CD4-positive, alpha-beta memory T cell (primary cell): ENCODE measurements at regions not wholly inside any gene's neighbourhood (a gene's known extent, or its start where the extent isn't known, plus 50 kb on each side); places are given as distances from the start of the nearest gene placed in this dataset.
"Not testable (repeated sequence)": the region's sequence is repeated elsewhere in the genome, so short reads cannot be mapped to it uniquely, and the experiment has no call there.

Experiments used
- CTCF ChIA-PET: fragments of 350-600 bp; sonication (Branson Sonifier 250); formaldehyde crosslinking; loops from one replicate; lab custom pipeline; 2021; ENCODE audit warnings: inconsistent platforms; ENCODE audit not compliant: partially characterized antibody; lab: Charles Lee
- POLR2A ChIA-PET: fragments of 350-600 bp; sonication (Branson Sonifier 250); formaldehyde crosslinking; loops from one replicate; lab custom pipeline; 2021; ENCODE audit not compliant: partially characterized antibody; lab: Charles Lee
- DNase-seq, 5 donors: peaks; one replicate each; pipeline versions ENCODE4 v3.0.0 to v3.0.0-alpha.2; 2020 to 2022; ENCODE audit warnings: mixed read lengths in 1 of 5
- H3K27ac ChIP-seq: one replicate; pipeline ENCODE4 v1.7.0; 2013; ENCODE audit warnings: low read depth, low read length
- H3K27me3 ChIP-seq: 2 replicates; pipeline ENCODE4 v1.7.0; 2013; ENCODE audit warnings: mild to moderate bottlenecking, low read length, moderate library complexity; ENCODE audit not compliant: insufficient read depth
- H3K36me3 ChIP-seq: 2 replicates; pipeline ENCODE4 v1.7.0; 2013; ENCODE audit warnings: mild to moderate bottlenecking, low read length, moderate library complexity; ENCODE audit not compliant: insufficient read depth
- H3K4me1 ChIP-seq: 2 replicates; pipeline ENCODE4 v1.7.0; 2013; ENCODE audit warnings: mild to moderate bottlenecking, low read length, moderate library complexity; ENCODE audit not compliant: insufficient read depth
- H3K4me3 ChIP-seq, 2 donors: one replicate each; pipeline ENCODE4 v1.7.0; 2013; ENCODE audit warnings: low read length in 2 of 2, mild to moderate bottlenecking in 1 of 2
- H3K9me3 ChIP-seq, 2 donors: one replicate each; pipeline ENCODE4 v1.7.0; 2013; ENCODE audit warnings: low read length in 2 of 2, control low read depth in 1 of 2; ENCODE audit not compliant: control insufficient read depth in 1 of 2
- H3K27ac Mint-ChIP-seq, 7 donors: one replicate each; pipeline ENCODE4 v1.8.0; 2020 to 2021; ENCODE audit warnings: mixed read lengths in 7 of 7, mild to moderate bottlenecking in 6 of 7, inconsistent platforms in 3 of 7, moderate library complexity in 3 of 7
- H3K27me3 Mint-ChIP-seq, 2 donors: one replicate each; pipeline ENCODE4 v1.8.0; 2020 to 2021; ENCODE audit warnings: mixed read lengths in 2 of 2
- H3K36me3 Mint-ChIP-seq, 2 donors: one replicate each; pipeline ENCODE4 v1.8.0; 2020 to 2021; ENCODE audit warnings: mixed read lengths in 2 of 2, inconsistent platforms in 1 of 2, mild to moderate bottlenecking in 1 of 2
- H3K4me1 Mint-ChIP-seq, 4 donors: one replicate each; pipeline ENCODE4 v1.8.0; 2020 to 2021; ENCODE audit warnings: mixed read lengths in 4 of 4, mild to moderate bottlenecking in 1 of 4
- H3K4me3 Mint-ChIP-seq, 8 donors: one replicate each; pipeline ENCODE4 v1.8.0; 2020 to 2021; ENCODE audit warnings: mixed read lengths in 8 of 8, mild to moderate bottlenecking in 7 of 8, moderate library complexity in 6 of 8, inconsistent platforms in 3 of 8
- H3K9me3 Mint-ChIP-seq, 8 donors: one replicate each; pipeline ENCODE4 v1.8.0; 2020 to 2021; ENCODE audit warnings: mixed read lengths in 8 of 8, mild to moderate bottlenecking in 5 of 8, inconsistent platforms in 3 of 8, moderate library complexity in 1 of 8
- intact Hi-C: fragments of 100-400 bp; cut with micrococcal nuclease; formaldehyde crosslinking; loops from one replicate; pipeline ENCODE4 v1.15.1; 2023

GRCh38 chr3:102360183-102360860, 74.5 kb upstream of the ZPLD1 start:
- no peak for DNase-seq
- no peaks in the 10 kb centered on the region for H3K36me3 ChIP-seq
- ChIA-PET POLR2A (no interaction called here), CTCF (no interaction called here)
- Mint-ChIP-seq H3K4me3 (no peak overlapping the region), H3K36me3 (no peaks in the 10 kb centered on the region), H3K27me3 (peaks cover 0 to 3% of the 10 kb centered on the region in 2 donors), H3K9me3 (peaks cover 0 to 18% (median 13%) of the 10 kb centered on the region in 8 donors), H3K4me1 (no peaks in the 10 kb centered on the region), H3K27ac (no peak overlapping the region)
- H3K27me3 ChIP-seq = no peaks in the 10 kb centered on the region
- intact Hi-C loops = no loop called here
- no peaks in the 10 kb centered on the region for H3K4me1 ChIP-seq
- no peak overlapping the region for H3K27ac ChIP-seq
- H3K4me3 ChIP-seq = no peak overlapping the region
- peaks cover 0 to 8% of the 10 kb centered on the region in 2 donors for H3K9me3 ChIP-seq

GRCh38 chr3:102361101-102361500, 73.7 kb upstream of the ZPLD1 start:
- Histone ChIP-seq H3K36me3 (no peaks in the 10 kb centered on the region), H3K27me3 (no peaks in the 10 kb centered on the region), H3K27ac (no peak overlapping the region), H3K9me3 (peaks cover 0 to 8% of the 10 kb centered on the region in 2 donors), H3K4me3 (no peak overlapping the region), H3K4me1 (no peaks in the 10 kb centered on the region)
- Mint-ChIP-seq H3K4me1 (no peaks in the 10 kb centered on the region), H3K27me3 (peaks cover 0 to 3% of the 10 kb centered on the region in 2 donors), H3K9me3 (peaks cover 0 to 22% (median 16%) of the 10 kb centered on the region in 8 donors), H3K27ac (no peak overlapping the region), H3K4me3 (no peak overlapping the region), H3K36me3 (no peaks in the 10 kb centered on the region)
- ChIA-PET POLR2A (no interaction called here), CTCF (no interaction called here)
- DNase-seq = no peak
- intact Hi-C loops = no loop called here

DNA sequence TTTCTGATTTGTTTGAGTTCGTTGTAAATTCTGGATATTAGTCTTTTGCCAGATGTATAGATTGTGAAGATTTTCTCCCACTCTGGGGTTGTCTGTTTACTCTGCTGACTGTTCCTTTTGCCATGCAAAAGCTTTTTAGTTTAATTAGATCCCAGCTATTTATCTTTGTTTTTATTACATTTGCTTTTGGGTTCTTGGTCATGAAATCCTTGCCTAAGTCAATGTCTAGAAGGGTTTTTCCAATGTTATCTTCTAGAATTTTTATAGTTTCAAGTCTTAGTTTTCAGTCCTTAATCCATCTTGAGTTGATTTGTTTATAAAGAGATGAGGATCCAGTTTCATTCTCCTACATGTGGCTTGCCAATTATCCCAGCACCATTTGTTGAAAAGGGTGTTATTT, 68.7 kb upstream of the ZPLD1 start:
- CTCF ChIA-PET, H3K9me3 ChIP-seq, H3K27ac ChIP-seq, H3K4me1 Mint-ChIP-seq, H3K4me3 Mint-ChIP-seq, H3K27me3 ChIP-seq, intact Hi-C loops, POLR2A ChIA-PET, H3K27me3 Mint-ChIP-seq, DNase-seq, H3K27ac Mint-ChIP-seq, H3K36me3 Mint-ChIP-seq, H3K4me1 ChIP-seq, H3K36me3 ChIP-seq, H3K4me3 ChIP-seq: not testable (repeated sequence)
- peaks cover 0 to 26% (median 18%) of the 10 kb centered on the region in 8 donors for H3K9me3 Mint-ChIP-seq

GRCh38 chr3:102374863-102375634, 59.8 kb upstream of the ZPLD1 start:
- no peaks in the 10 kb centered on the region for H3K9me3 Mint-ChIP-seq
- no peak overlapping the region for H3K27ac Mint-ChIP-seq
- H3K4me1 Mint-ChIP-seq = peaks cover 0 to 6% (median 2%) of the 10 kb centered on the region in 4 donors
- H3K27me3 ChIP-seq = no peaks in the 10 kb centered on the region
- H3K27ac ChIP-seq = no peak overlapping the region
- ChIA-PET POLR2A (no interaction called here), CTCF (no interaction called here)
- no peaks in the 10 kb centered on the region for H3K36me3 Mint-ChIP-seq
- no peaks in the 10 kb centered on the region for H3K4me1 ChIP-seq
- H3K4me3 ChIP-seq = no peak overlapping the region
- H3K27me3 Mint-ChIP-seq = peaks cover 1 to 3% of the 10 kb centered on the region in 2 donors
- H3K36me3 ChIP-seq = no peaks in the 10 kb centered on the region
- DNase-seq = no peak
- no peak overlapping the region for H3K4me3 Mint-ChIP-seq
- H3K9me3 ChIP-seq = no peaks in the 10 kb centered on the region
- intact Hi-C loops = no loop called here

DNA sequence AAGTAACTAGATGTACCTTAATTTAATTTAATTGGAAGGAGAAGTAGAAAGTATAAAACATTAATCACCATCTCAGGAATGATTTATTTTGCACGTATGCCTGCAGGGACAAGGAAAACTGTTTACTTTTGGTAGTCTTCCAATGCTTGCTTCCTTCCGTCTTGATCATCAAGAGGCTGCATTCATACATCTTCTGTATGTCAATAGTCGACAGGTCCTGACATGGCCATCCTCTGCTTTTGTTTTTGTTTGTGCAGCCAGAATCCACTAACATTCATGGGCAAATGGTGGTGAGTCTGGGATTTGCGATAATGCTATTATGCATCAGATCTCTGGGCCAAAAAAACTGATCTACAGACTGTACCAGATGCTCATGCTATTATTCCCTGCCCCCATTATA, 56.6 kb upstream of the ZPLD1 start:
- POLR2A ChIA-PET = no interaction called here
- H3K36me3 ChIP-seq = no peaks in the 10 kb centered on the region
- no peak for DNase-seq
- H3K4me3 Mint-ChIP-seq = no peak overlapping the region
- H3K27ac ChIP-seq = no peak overlapping the region
- no peaks in the 10 kb centered on the region for H3K9me3 ChIP-seq
- peaks cover 2 to 3% of the 10 kb centered on the region in 2 donors for H3K27me3 Mint-ChIP-seq
- no peaks in the 10 kb centered on the region for H3K9me3 Mint-ChIP-seq
- no peak overlapping the region for H3K4me3 ChIP-seq
- H3K4me1 Mint-ChIP-seq = peaks cover 0 to 6% (median 2%) of the 10 kb centered on the region in 4 donors
- no peaks in the 10 kb centered on the region for H3K4me1 ChIP-seq
- no peaks in the 10 kb centered on the region for H3K27me3 ChIP-seq
- intact Hi-C loops = no loop called here
- CTCF ChIA-PET = no interaction called here
- H3K36me3 Mint-ChIP-seq = no peaks in the 10 kb centered on the region
- no peak overlapping the region for H3K27ac Mint-ChIP-seq

GRCh38 chr3:102382201-102382600, 52.6 kb upstream of the ZPLD1 start:
- H3K9me3 ChIP-seq, H3K4me1 Mint-ChIP-seq, H3K4me3 ChIP-seq, H3K36me3 ChIP-seq, POLR2A ChIA-PET, H3K27ac ChIP-seq, H3K9me3 Mint-ChIP-seq, CTCF ChIA-PET, H3K36me3 Mint-ChIP-seq, H3K27me3 Mint-ChIP-seq, intact Hi-C loops, DNase-seq, H3K27me3 ChIP-seq, H3K27ac Mint-ChIP-seq, H3K4me3 Mint-ChIP-seq, H3K4me1 ChIP-seq: not testable (repeated sequence)
